ENCODE measurements at regions not wholly inside any gene's neighbourhood (a gene's known extent, or its start where the extent isn't known, plus 50 kb on each side); places are given as distances from the start of the nearest gene placed in this dataset.

- no peaks in the 10 kb centered on the region for H3K27me3 ChIP-seq (ENCODE audit: insufficient read depth, poor library complexity, severe bottlenecking)
- TF ChIP-seq CTCF (IDR thresholded peaks at IDR 0.05; ENCODE audit: insufficient read depth, low read length) (no peak), SPI1 (IDR thresholded peaks at IDR 0.05; ENCODE audit: borderline replicate concordance, low read depth) (no peak), GABPA (IDR thresholded peaks at IDR 0.05; ENCODE audit: low read depth) (no peak), REST (IDR thresholded peaks at IDR 0.05; ENCODE audit: insufficient replicate concordance, low read depth) (no peak), POLR2AphosphoS5 (IDR thresholded peaks at IDR 0.05; ENCODE audit: low read depth) (no peak)
- DNase-seq (ENCODE audit: low read depth in 1 of 2, low spot score in 1 of 2): no peak
- H3K4me3 ChIP-seq (replicated peaks; ENCODE audit: insufficient read depth, low read length): no peak overlapping the region
- no peak overlapping the region for H3K27ac ChIP-seq (replicated peaks)
These were observed 247.0 kb upstream of the CCDC54 start for GRCh38 chr3:107130089-107130700.

GRCh38 chr3:107132674-107133073 lies 244.6 kb upstream of the CCDC54 start:
- no peak for DNase-seq (ENCODE audit: low read depth in 1 of 2, low spot score in 1 of 2)

More at GRCh38 chr3:107132674-107133073, 244.6 kb upstream of the CCDC54 start:
- no peak overlapping the region for H3K27ac ChIP-seq (replicated peaks)
- no peaks in the 10 kb centered on the region for H3K27me3 ChIP-seq (ENCODE audit: insufficient read depth, poor library complexity, severe bottlenecking)
- no peak overlapping the region for H3K4me3 ChIP-seq (replicated peaks; ENCODE audit: insufficient read depth, low read length)
- TF ChIP-seq SPI1 (IDR thresholded peaks at IDR 0.05; ENCODE audit: borderline replicate concordance, low read depth) (no peak), POLR2AphosphoS5 (IDR thresholded peaks at IDR 0.05; ENCODE audit: low read depth) (no peak), REST (IDR thresholded peaks at IDR 0.05; ENCODE audit: insufficient replicate concordance, low read depth) (no peak), CTCF (IDR thresholded peaks at IDR 0.05; ENCODE audit: insufficient read depth, low read length) (no peak), GABPA (IDR thresholded peaks at IDR 0.05; ENCODE audit: low read depth) (no peak)

Data from HL-60 (cell line).